GM19438 (cell line): ENCODE measurements at regions not wholly inside any gene's neighbourhood (a gene's known extent, or its start where the extent isn't known, plus 50 kb on each side); places are given as distances from the start of the nearest gene placed in this dataset.
"Not testable (repeated sequence)": the region's sequence is repeated elsewhere in the genome, so short reads cannot be mapped to it uniquely, and the experiment has no call there.

Source experiments
- ATAC-seq: cut with Tn5 transposase; IDR thresholded peaks from one replicate; pipeline ENCODE4 v1.9.1; 2021; ENCODE audit warnings: low read depth; ENCODE audit not compliant: unreplicated experiment

DNA sequence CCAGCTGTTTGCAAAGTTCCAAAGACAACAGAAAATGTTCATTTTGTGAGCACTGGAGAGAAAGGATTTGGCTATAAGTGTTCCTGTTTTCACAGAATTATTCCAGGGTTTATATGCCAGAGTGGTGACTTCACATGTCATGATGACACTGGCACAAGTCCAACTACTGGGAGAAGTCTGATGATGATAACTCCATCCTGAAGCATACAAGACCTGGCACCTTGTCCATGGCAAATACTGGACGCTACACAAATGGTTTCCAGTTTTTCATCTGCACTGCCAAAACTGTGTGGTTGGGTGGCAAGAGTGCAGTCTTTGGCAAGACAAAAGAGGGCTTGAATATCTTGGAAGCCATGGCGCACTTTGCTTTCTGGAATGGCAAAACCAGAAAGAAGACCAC, 385.0 kb downstream of the CDH11 start:
- no peak for ATAC-seq

GRCh38 chr16:64731891-64732290, 390.0 kb downstream of the CDH11 start:
- no peak for ATAC-seq

- ATAC-seq: no peak
Observed at GRCh38 chr16:64730261-64730660, 391.6 kb downstream of the CDH11 start.

DNA sequence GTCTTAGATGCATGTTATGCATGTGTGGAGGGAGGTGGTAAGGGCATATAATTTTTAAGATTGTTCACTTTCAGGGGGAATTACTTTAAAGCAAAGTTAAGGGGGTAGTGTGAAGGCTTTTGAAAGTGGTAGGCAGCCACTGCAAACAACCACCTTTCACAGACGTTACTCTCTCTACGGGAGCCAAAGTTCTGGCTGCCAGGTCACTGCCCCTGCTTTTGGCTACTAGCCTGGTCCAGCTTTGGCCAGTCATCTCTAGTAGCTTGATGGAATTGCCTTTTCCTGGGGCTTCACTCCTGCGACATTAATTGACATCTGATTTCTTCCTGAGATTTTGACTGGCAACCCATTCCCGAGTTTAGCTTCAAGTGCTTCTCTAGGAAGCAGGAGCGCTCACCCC, 397.5 kb downstream of the CDH11 start:
- ATAC-seq: no peak

GRCh38 chr16:64718486-64718885, 403.4 kb downstream of the CDH11 start:
- no peak for ATAC-seq

DNA sequence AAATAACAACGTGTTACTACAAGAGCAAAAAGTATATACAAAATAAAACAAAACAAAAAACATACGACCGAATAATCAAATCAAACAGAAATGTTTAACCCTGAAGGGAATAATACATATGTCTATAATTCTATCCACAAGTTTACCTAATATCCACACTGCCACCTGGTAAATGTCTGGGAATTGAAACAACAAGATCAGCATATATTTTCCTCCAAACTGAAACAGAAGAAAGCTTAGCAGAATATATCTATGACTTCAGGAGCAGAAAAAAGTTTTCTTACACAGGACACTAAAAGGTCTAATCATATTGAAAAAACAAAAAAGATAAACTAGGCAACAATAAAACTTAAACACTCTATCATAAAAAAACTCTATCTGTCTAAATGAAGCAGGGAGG, 404.0 kb downstream of the CDH11 start:
- no peak for ATAC-seq

- ATAC-seq: no peak
Observed at GRCh38 chr16:64715624-64716023, 406.2 kb downstream of the CDH11 start.

DNA sequence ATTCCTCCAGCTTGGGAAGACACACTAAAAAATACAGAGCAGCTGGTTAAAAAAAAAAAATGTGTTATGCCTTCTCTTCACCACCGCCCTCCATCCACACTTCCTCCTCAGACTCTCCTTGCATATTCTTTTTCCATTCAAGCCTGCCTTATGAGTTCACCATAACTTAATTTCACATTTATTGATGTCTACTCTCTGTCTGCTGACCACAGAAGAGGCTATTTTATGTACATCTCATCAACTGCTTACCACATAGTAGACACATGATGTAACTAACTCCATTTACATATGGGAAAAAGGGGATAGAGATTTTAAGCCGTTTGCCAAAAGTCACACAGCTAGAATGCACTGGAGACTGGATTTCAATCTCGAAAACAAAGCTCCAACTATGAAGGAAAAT, 409.8 kb downstream of the CDH11 start:
- no peak for ATAC-seq

DNA sequence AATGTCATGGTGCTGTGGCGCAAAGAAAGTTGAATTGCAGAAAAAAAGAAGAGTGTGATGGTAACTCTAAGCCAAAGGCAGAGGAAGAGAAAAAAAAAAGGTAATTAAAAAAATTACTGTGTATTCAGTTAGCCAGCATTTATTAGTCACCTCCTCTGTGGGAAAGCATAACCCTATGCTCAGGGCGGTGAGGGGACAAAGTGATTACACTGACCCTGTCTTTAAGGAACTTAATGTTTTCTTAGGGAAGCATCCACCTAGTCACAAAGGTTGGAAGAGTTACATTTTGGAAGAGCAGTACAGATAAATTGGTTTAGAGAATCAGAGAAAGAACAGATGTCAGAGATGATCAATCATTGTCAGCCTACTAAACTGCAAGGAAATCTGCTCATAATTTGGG, 410.3 kb downstream of the CDH11 start:
- ATAC-seq: no peak

GRCh38 chr16:64711026-64711425, 410.8 kb downstream of the CDH11 start:
- no peak for ATAC-seq

- no peak for ATAC-seq
Observed at GRCh38 chr16:64705443-64705842, 416.4 kb downstream of the CDH11 start.

DNA sequence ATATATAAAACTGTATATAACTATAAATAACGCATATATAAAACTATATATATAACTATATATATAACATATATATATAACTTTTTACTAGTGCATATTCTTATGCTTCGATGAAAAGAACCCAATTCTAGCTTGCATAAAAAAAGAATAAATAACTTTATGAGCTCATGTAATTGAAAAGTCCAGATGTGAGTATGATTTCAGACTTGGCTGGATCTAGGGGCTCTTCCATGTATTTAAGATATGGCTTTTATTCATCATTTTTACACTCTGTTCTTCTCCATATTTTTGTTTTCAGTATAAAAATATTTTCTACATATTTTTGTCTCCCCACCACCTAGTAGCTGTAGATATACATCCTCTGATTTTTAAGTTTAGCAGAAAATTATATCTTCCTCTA, 417.5 kb downstream of the CDH11 start:
- no peak for ATAC-seq

DNA sequence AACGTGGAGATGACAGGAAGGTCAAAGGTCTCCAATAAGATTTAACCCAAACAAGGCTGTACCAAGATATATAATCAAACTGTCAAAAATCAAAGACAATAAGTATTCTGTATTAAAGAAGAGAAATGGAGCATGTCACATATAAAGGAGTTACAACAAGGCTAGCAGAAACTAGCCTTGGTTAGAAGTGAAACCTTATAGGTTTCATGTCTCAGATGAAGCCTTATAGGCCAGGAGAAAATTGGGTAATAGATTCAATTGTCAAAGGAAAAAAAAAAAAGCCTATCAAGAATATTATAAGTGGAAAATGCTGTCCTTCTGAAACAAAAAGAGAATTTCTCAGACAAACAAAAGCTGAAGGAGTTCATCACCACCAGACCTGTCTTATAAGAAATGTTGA, 419.4 kb downstream of the CDH11 start:
- ATAC-seq: no peak

GRCh38 chr16:64700628-64701027, 421.2 kb downstream of the CDH11 start:
- no peak for ATAC-seq

- ATAC-seq: no peak
Observed at GRCh38 chr16:64696866-64697265, 425.0 kb downstream of the CDH11 start.

DNA sequence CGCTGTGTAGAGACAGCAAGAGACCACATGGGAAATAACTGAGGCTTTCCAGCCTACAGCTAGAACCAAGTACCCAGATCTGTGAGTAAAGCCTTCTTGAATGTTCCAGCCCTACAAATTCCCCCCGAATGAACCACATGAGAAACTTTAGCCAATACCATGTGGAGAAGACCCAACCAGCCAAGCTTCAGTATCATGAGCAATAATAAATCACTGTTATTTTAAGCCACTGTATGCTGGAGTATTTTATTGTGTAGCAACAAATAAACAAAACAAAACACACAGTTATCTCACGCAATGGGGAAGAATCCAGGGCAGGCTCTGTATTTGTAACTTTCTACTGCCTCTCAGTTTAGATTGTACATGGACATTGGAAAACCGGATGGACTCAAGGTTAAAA, 426.2 kb downstream of the CDH11 start:
- no peak for ATAC-seq

DNA sequence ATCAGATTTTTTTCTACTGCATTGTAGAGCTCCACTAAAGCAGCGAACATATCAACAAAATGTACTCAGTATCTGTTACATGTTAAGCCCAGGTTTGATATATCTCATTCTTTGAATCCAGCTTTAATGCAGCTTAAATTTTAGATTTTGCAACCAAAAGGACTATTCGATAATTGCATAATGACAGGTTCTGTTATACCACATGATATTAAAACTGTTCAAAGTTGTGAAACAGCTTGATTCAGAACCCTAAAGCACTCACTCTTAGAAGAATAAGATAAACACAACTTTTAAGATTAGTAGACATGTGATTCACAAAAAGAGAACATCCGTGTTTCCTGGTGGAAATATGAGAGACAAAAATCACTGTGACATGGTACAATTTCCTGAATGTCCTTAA, 427.9 kb downstream of the CDH11 start:
- ATAC-seq: no peak

GRCh38 chr16:64687786-64688185, 434.1 kb downstream of the CDH11 start:
- no peak for ATAC-seq

DNA sequence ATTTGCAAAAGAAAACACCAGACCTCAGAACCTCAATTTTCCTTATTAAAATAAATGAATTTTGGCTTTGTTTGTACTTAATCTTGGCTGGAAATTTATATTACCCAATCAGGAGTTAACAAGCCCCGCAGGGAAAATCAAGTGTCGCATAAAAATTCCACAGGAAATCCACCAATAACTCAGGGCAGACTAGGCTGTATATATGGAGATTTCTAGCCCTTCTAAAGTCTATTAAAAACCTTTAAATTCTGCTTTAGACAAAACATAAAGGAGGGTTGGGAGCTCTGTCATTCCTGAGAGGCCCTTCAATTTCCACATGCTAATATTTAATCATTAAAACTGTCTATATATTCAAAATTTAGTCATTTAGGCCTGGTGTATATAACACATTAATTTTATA, 434.7 kb downstream of the CDH11 start:
- ATAC-seq: no peak

DNA sequence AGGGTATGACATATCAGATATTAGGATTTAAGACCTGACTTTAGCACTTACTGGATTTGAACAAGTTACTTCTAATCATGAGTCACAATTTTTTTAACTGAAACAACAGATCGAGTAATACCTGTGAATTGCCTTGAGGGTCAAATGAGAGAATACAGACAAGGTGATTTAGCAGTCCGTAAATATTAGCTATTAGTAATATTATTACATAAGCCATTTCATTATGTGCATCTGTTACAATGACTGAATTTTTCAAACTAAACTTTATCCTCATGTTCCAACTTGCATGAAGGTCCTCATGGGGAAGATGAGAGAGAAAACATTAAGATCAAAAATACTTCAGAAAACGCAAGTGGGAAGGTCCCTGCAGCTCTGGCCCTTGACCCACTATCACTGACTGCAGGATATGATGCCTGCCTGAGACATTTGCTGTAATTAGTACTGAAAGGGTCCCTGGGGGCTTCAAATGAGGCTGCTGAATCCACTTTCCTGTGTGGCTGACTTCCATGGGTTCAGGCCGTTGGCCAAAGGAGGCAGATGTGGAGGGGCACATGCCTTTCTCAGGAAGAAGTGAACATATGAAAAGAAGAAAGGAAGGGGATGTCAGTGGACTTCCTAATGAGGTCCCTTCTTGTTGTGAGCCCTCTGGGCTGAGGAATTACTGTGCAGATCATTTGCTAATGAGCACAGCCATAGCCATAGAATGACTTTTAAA, 441.7 kb downstream of the CDH11 start:
- no peak for ATAC-seq

GRCh38 chr16:64669573-64669972, 452.3 kb downstream of the CDH11 start:
- ATAC-seq: no peak

DNA sequence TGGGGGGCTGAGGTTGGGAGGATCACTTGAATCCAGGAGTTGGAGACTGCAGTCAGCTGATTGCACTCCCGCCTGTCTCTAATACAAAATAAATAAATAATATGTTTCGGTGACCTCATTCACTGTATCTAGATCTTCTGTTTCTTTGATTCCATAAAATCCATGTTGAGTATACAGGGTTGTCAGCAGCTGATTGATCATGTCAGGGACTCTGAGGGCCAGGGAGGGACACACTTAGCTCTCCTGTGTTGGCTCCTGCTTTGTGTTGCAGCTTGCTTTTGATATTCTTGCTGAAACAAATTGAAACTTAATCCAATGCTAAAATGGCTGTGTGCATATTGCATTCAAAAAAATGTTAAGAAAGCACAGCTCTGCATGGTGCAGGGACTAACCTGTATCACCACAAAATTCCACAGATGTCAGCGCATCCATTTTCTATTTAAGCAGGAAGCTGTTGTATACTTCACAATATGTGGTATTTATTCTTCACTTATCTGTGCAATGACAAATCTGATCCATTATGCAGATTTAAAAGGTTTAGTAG, 454.5 kb downstream of the CDH11 start:
- no peak for ATAC-seq

DNA sequence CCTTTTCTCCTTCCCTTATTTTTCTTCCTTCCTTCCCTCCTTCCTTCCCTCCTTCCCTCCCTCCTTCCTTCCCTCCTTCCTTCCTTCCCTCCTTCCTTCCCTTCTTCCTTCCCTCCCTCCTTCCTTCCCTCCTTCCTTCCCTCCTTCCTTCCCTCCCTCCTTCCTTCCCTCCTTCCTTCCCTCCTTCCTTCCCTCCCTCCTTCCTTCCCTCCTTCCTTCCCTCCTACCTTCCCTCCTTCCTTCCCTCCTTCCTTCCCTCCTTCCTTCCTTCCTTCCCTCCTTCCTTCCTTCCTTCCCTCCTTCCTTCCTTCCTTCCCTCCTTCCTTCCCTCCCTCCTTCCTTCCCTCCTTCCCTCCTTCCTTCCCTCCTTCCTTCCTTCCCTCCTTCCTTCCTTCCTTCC, 459.6 kb downstream of the CDH11 start:
- not testable (repeated sequence) for ATAC-seq
